DOHH2 (cell line): ENCODE measurements at regions not wholly inside any gene's neighbourhood (a gene's known extent, or its start where the extent isn't known, plus 50 kb on each side); places are given as distances from the start of the nearest gene placed in this dataset.

ENCODE experiments used
- CTCF ChIP-seq: fragments of 200-600 bp; sonication (generic); IDR thresholded peaks from one replicate; pipeline ENCODE4 v1.5.1; 2014; ENCODE audit warnings: antibody characterized with exemption, mild to moderate bottlenecking, low read depth, low read length; ENCODE audit not compliant: poor library complexity, severe bottlenecking
- EZH2phosphoT487 ChIP-seq: fragments of 200-600 bp; sonication (generic); IDR thresholded peaks from 2 replicates; pipeline ENCODE4 v1.6.1; 2017; ENCODE audit warnings: borderline replicate concordance, mild to moderate bottlenecking, antibody characterized with exemption, low read length, moderate library complexity, mixed read lengths

- TF ChIP-seq CTCF (no peak), EZH2phosphoT487 (no peak)
These were observed 85.6 kb downstream of the ANKRD60 start for GRCh38 chr20:58142843-58143185.
